H1 (cell line): ENCODE measurements at regions not wholly inside any gene's neighbourhood (a gene's known extent, or its start where the extent isn't known, plus 50 kb on each side); places are given as distances from the start of the nearest gene placed in this dataset.

Experiments
- CTCF ChIA-PET: fragments of 300-600 bp; sonication (Branson Sonifier 250); formaldehyde crosslinking; loops from one replicate; lab custom pipeline; 2021; ENCODE audit not compliant: partially characterized antibody; lab: Charles Lee
- POLR2A ChIA-PET: fragments of 300-600 bp; sonication (Branson Sonifier 250); formaldehyde crosslinking; loops from one replicate; lab custom pipeline; 2021; ENCODE audit warnings: inconsistent platforms; ENCODE audit not compliant: partially characterized antibody; lab: Charles Lee
- DNase-seq, 2 experiments: peaks; one replicate each; pipeline versions ENCODE4 v3.0.0 to v3.0.0-alpha.2; 2010 to 2022; ENCODE audit warnings: low spot score in 2 of 2, low read depth in 1 of 2, mixed read lengths in 1 of 2
- FAIRE-seq: peaks from 2 replicates; lab custom pipeline; 2011; peaks lifted over from hg19 to GRCh38; lab: Jason Lieb, UNC
- H2AFZ ChIP-seq: 2 replicates; pipeline ENCODE4 v1.8.1; 2012; ENCODE audit warnings: low read length, inconsistent platforms
- H2AK5ac ChIP-seq: 2 replicates; pipeline ENCODE4 v1.6.1; 2013; ENCODE audit warnings: low read depth, low read length
- H2BK120ac ChIP-seq: replicated peaks from 2 replicates; pipeline ENCODE3; 2013; ENCODE audit warnings: low read depth, low read length, inconsistent platforms
- H2BK12ac ChIP-seq: 2 replicates; pipeline ENCODE4 v1.6.1; 2013; ENCODE audit warnings: low read depth, low read length
- H2BK15ac ChIP-seq: 2 replicates; pipeline ENCODE4 v1.6.1; 2013; ENCODE audit warnings: low read length
- H2BK20ac ChIP-seq: 2 replicates; pipeline ENCODE4 v1.6.1; 2013; ENCODE audit warnings: low read length
- H2BK5ac ChIP-seq: 2 replicates; pipeline ENCODE4 v1.6.1; 2013; ENCODE audit warnings: low read depth, low read length
- H3K14ac ChIP-seq: 2 replicates; pipeline ENCODE4 v1.6.1; 2013; ENCODE audit warnings: inconsistent platforms; ENCODE audit not compliant: insufficient read length
- H3K18ac ChIP-seq: 2 replicates; pipeline ENCODE4 v1.6.1; 2013; ENCODE audit warnings: low read length; ENCODE audit errors: extremely low read depth
- H3K23ac ChIP-seq: 2 replicates; pipeline ENCODE4 v1.6.1; 2013; ENCODE audit warnings: inconsistent platforms; ENCODE audit not compliant: insufficient read length
- H3K23me2 ChIP-seq: 2 replicates; pipeline ENCODE4 v1.6.1; 2013; ENCODE audit warnings: low read depth, low read length
- H3K27ac ChIP-seq: 2 replicates; pipeline ENCODE4 v1.6.1; 2011; ENCODE audit warnings: low read depth, low read length, inconsistent platforms
- H3K27me3 ChIP-seq, 4 experiments: replicated peaks in 1 of 4; 1 replicate in 1 of 4; 2 replicates in 3 of 4; pipeline versions ENCODE4 v1.6.1 to v1.8.1; 2011 to 2013; ENCODE audit warnings: low read length in 3 of 4, mild to moderate bottlenecking in 3 of 4, inconsistent platforms in 2 of 4, mixed read lengths in 2 of 4, moderate library complexity in 1 of 4; ENCODE audit not compliant: control insufficient read depth in 3 of 4, insufficient read depth in 3 of 4; ENCODE audit errors: extremely low read depth in 1 of 4
- H3K36me3 ChIP-seq, 4 experiments: 2 replicates each; pipeline versions ENCODE4 v1.6.1 to v1.8.1; 2011 to 2013; ENCODE audit warnings: mild to moderate bottlenecking in 4 of 4, low read length in 3 of 4, moderate library complexity in 2 of 4, control low read depth in 1 of 4, inconsistent platforms in 1 of 4; ENCODE audit not compliant: insufficient read depth in 4 of 4, control insufficient read depth in 2 of 4
- H3K4ac ChIP-seq: replicated peaks from 2 replicates; pipeline ENCODE3; 2013; ENCODE audit warnings: low read length, low read depth, mixed read lengths, inconsistent platforms; ENCODE audit not compliant: insufficient read length
- H3K4me1 ChIP-seq, 4 experiments: replicated peaks in 1 of 4; 1 replicate in 1 of 4; 2 replicates in 3 of 4; pipeline versions ENCODE4 v1.6.1 to v1.8.1; 2011 to 2013; ENCODE audit warnings: low read length in 3 of 4, inconsistent platforms in 2 of 4, mixed read lengths in 1 of 4; ENCODE audit not compliant: insufficient read depth in 4 of 4, control insufficient read depth in 3 of 4
- H3K4me2 ChIP-seq, 2 experiments: 2 replicates each; pipeline versions ENCODE4 v1.6.1 to v1.8.1; 2011 to 2013; ENCODE audit warnings: low read depth in 2 of 2, low read length in 2 of 2, control low read depth in 1 of 2, inconsistent platforms in 1 of 2, mild to moderate bottlenecking in 1 of 2; ENCODE audit not compliant: insufficient read depth in 1 of 2
- H3K4me3 ChIP-seq, 4 experiments: fragments of 200-600, 300-600 bp in 1 of 4; sonication (generic), shearing (Covaris generic), sonication (Bioruptor Twin) in 1 of 4; 2 replicates each; pipeline versions ENCODE4 v1.5.1 to v1.8.1; 2011 to 2016; ENCODE audit warnings: low read length in 4 of 4, low read depth in 3 of 4, control low read depth in 2 of 4, inconsistent platforms in 2 of 4, mild to moderate bottlenecking in 2 of 4, mixed read lengths in 1 of 4, moderate library complexity in 1 of 4; ENCODE audit not compliant: insufficient read depth in 2 of 4; ENCODE audit errors: extremely low read depth in 1 of 4
- H3K56ac ChIP-seq: replicated peaks from 2 replicates; pipeline ENCODE3; 2013; ENCODE audit warnings: low read depth, mild to moderate bottlenecking, mixed read lengths, low read length, inconsistent platforms; ENCODE audit not compliant: insufficient read length
- H3K79me1 ChIP-seq: 2 replicates; pipeline ENCODE4 v1.6.1; 2013; ENCODE audit warnings: low read depth, low read length, control low read depth
- H3K79me2 ChIP-seq, 2 experiments: 2 replicates each; pipeline versions ENCODE4 v1.6.1 to v1.8.1; 2012 to 2013; ENCODE audit warnings: low read length in 2 of 2, mild to moderate bottlenecking in 2 of 2, inconsistent platforms in 1 of 2; ENCODE audit not compliant: insufficient read depth in 2 of 2, control insufficient read depth in 1 of 2
- H3K9ac ChIP-seq, 4 experiments: replicated peaks in 1 of 4; 1 replicate in 1 of 4; 2 replicates in 3 of 4; pipeline versions ENCODE4 v1.6.1 to v1.8.1; 2011 to 2013; ENCODE audit warnings: low read depth in 3 of 4, low read length in 3 of 4, control low read depth in 2 of 4, mild to moderate bottlenecking in 2 of 4, moderate library complexity in 2 of 4, inconsistent platforms in 1 of 4; ENCODE audit errors: extremely low read depth in 1 of 4
- H3K9me3 ChIP-seq, 2 experiments: 2 replicates each; pipeline versions ENCODE4 v1.6.1 to v1.8.1; 2012 to 2013; ENCODE audit warnings: mild to moderate bottlenecking in 2 of 2, moderate library complexity in 2 of 2, control low read depth in 1 of 2, inconsistent platforms in 1 of 2, low read depth in 1 of 2, low read length in 1 of 2, mixed read lengths in 1 of 2; ENCODE audit not compliant: insufficient read depth in 2 of 2
- H4K20me1 ChIP-seq, 2 experiments: replicated peaks in 1 of 2; 2 replicates each; pipeline versions ENCODE3 to v1.8.1; 2011 to 2013; ENCODE audit warnings: inconsistent platforms in 2 of 2, low read length in 2 of 2, mild to moderate bottlenecking in 1 of 2; ENCODE audit not compliant: insufficient read depth in 2 of 2, control insufficient read depth in 1 of 2
- H4K5ac ChIP-seq: 2 replicates; pipeline ENCODE4 v1.6.1; 2013; ENCODE audit warnings: low read length, low read depth, mixed read lengths, inconsistent platforms; ENCODE audit not compliant: insufficient read length
- H4K8ac ChIP-seq: 2 replicates; pipeline ENCODE4 v1.8.0; 2013; ENCODE audit warnings: mild to moderate bottlenecking, moderate library complexity, low read length, inconsistent platforms; ENCODE audit not compliant: insufficient read depth; ENCODE audit errors: extremely low read depth
- H4K91ac ChIP-seq: replicated peaks from 2 replicates; pipeline ENCODE3; 2013; ENCODE audit warnings: low read length, mixed read lengths, inconsistent platforms; ENCODE audit not compliant: insufficient read length
- CEBPB ChIP-seq: IDR thresholded peaks from 2 replicates; pipeline ENCODE4 v1.6.1; 2012; ENCODE audit warnings: low read depth, low read length
- CTCF ChIP-seq, 3 experiments: IDR thresholded peaks; 1 replicate in 2 of 3; 2 replicates in 1 of 3; pipeline versions ENCODE4 v1.5.1 to v1.6.1; 2011; ENCODE audit warnings: low read length in 3 of 3, mild to moderate bottlenecking in 3 of 3, inconsistent platforms in 2 of 3, low read depth in 1 of 3, moderate library complexity in 1 of 3; ENCODE audit not compliant: insufficient read depth in 1 of 3; ENCODE audit errors: control extremely low read depth in 1 of 3
- EGR1 ChIP-seq: IDR thresholded peaks from 2 replicates; pipeline ENCODE4 v1.6.1; 2011; ENCODE audit warnings: low read depth, low read length, borderline replicate concordance
- EZH2 ChIP-seq: fragments of 200-600 bp; sonication (generic); IDR thresholded peaks from 2 replicates; pipeline ENCODE4 v1.7.1; 2012; ENCODE audit warnings: low read depth, mild to moderate bottlenecking, moderate library complexity, low read length, inconsistent platforms; ENCODE audit not compliant: severe bottlenecking
- HDAC2 ChIP-seq, 2 experiments: fragments of 300-600 bp in 1 of 2; sonication (generic) in 1 of 2; IDR thresholded peaks; 2 replicates each; pipeline ENCODE4 v1.6.1; 2011 to 2012; ENCODE audit warnings: low read depth in 2 of 2, low read length in 2 of 2, mild to moderate bottlenecking in 2 of 2, moderate library complexity in 2 of 2, borderline replicate concordance in 1 of 2, inconsistent platforms in 1 of 2
- JUN ChIP-seq: IDR thresholded peaks from 2 replicates; pipeline ENCODE4 v1.6.1; 2011; ENCODE audit warnings: low read depth, mild to moderate bottlenecking, improper control_type of control experiment, low read length
- RFX5 ChIP-seq: IDR thresholded peaks from 2 replicates; pipeline ENCODE4 v1.6.1; 2011; ENCODE audit warnings: low read depth, low read length, improper control_type of control experiment, borderline replicate concordance
- RNF2 ChIP-seq: fragments of 200-900, 300-1000 bp; sonication (generic); IDR thresholded peaks from 2 replicates; pipeline ENCODE4 v1.7.1; 2016; ENCODE audit warnings: borderline replicate concordance, low read depth, mild to moderate bottlenecking, antibody characterized with exemption, low read length; ENCODE audit not compliant: poor library complexity, severe bottlenecking; ENCODE audit errors: missing control alignments
- TEAD4 ChIP-seq: IDR thresholded peaks from 2 replicates; pipeline ENCODE4 v1.6.1; 2012; ENCODE audit warnings: low read depth, low read length, inconsistent platforms, mixed read lengths
- WGBS, 2 experiments: shearing (Covaris generic) in 1 of 2; methylation state at CpG; one replicate each; pipeline versions ENCODE4 v1.1.6 to v1.1.7; 2013 to 2015; ENCODE audit warnings: low lambda C conversion rate in 2 of 2, mixed read lengths in 2 of 2, inconsistent platforms in 1 of 2, low coverage in 1 of 2, missing lambda C conversion rate in 1 of 2; ENCODE audit not compliant: insufficient replicate concordance in 2 of 2, insufficient coverage in 1 of 2, insufficient read length in 1 of 2; ENCODE audit errors: extremely low coverage in 1 of 2, missing lambda C conversion rate in 1 of 2; 5-methylcytosine and 5-hydroxymethylcytosine counted together

- 95% methylated on average over 7 of the region's 7 CpGs; no CpG with 5 or more reads in 1 of the 2 experiments for WGBS, 2 experiments
- Histone ChIP-seq H3K27ac (no peak overlapping the region), H3K4me2 (no peak overlapping the region), H4K5ac (no peak overlapping the region), H3K18ac (no peak overlapping the region), H2AK5ac (no peak overlapping the region), H3K4me3 (no peak overlapping the region), H3K79me2 (no peaks in the 10 kb centered on the region), H3K4ac (no peak overlapping the region), H3K9me3 (no peaks in the 10 kb centered on the region), H2BK120ac (no peak overlapping the region), H4K91ac (no peak overlapping the region), H3K79me1 (no peaks in the 10 kb centered on the region), H3K14ac (no peak overlapping the region), H3K56ac (no peak overlapping the region), H2AFZ (no peak overlapping the region), H2BK15ac (no peak overlapping the region), H2BK12ac (no peak overlapping the region), H3K36me3 (no peaks in the 10 kb centered on the region), H3K23ac (no peak overlapping the region), H2BK5ac (no peak overlapping the region), H4K8ac (no peak overlapping the region), H2BK20ac (no peak overlapping the region), H3K27me3 (no peaks in the 10 kb centered on the region), H3K4me1 (peaks cover 0 to 6% (median 0%) of the 10 kb centered on the region in 4 experiments; a peak in 3 of 7 replicates), H4K20me1 (no peaks in the 10 kb centered on the region), H3K23me2 (no peaks in the 10 kb centered on the region; the same call in 1 of the 2 replicates), H3K9ac (no peak overlapping the region)
- POLR2A ChIA-PET = no interaction called here
- CTCF ChIA-PET = interaction anchor here (1.3 kb wide), 1 partner anchor 10 kb away, joined by 3 read pairs; no protein-coding TSS in a partner anchor
- DNase-seq (no peak), FAIRE-seq (no peak)
- no peak for TF ChIP-seq JUN
- no peak for TF ChIP-seq CEBPB
- no peak for TF ChIP-seq RFX5
- TF ChIP-seq TEAD4 = no peak
- no peak for TF ChIP-seq RNF2
- TF ChIP-seq HDAC2 (IDR thresholded peaks at IDR 0.05; ENCODE audit: borderline replicate concordance in 1 of 2, low read depth in 2 of 2, low read length in 2 of 2) = no peak
- TF ChIP-seq CTCF (IDR thresholded peaks at IDR 0.05; ENCODE audit: control extremely low read depth in 1 of 3, insufficient read depth in 1 of 3, low read depth in 1 of 3, low read length in 3 of 3) = no peak
- no peak for TF ChIP-seq EZH2
- TF ChIP-seq EGR1 = no peak
Observed at GRCh38 chr5:167451076-167451475, 840.4 kb upstream of the WWC1 start.
